H1 (cell line): ENCODE measurements at regions not wholly inside any gene's neighbourhood (a gene's known extent, or its start where the extent isn't known, plus 50 kb on each side); places are given as distances from the start of the nearest gene placed in this dataset.

Experiments
- CTCF ChIA-PET: fragments of 300-600 bp; sonication (Branson Sonifier 250); formaldehyde crosslinking; loops from one replicate; lab custom pipeline; 2021; ENCODE audit not compliant: partially characterized antibody; lab: Charles Lee
- POLR2A ChIA-PET: fragments of 300-600 bp; sonication (Branson Sonifier 250); formaldehyde crosslinking; loops from one replicate; lab custom pipeline; 2021; ENCODE audit warnings: inconsistent platforms; ENCODE audit not compliant: partially characterized antibody; lab: Charles Lee
- DNase-seq, 2 experiments: peaks; one replicate each; pipeline versions ENCODE4 v3.0.0 to v3.0.0-alpha.2; 2010 to 2022; ENCODE audit warnings: low spot score in 2 of 2, low read depth in 1 of 2, mixed read lengths in 1 of 2
- FAIRE-seq: peaks from 2 replicates; lab custom pipeline; 2011; peaks lifted over from hg19 to GRCh38; lab: Jason Lieb, UNC
- H2AFZ ChIP-seq: 2 replicates; pipeline ENCODE4 v1.8.1; 2012; ENCODE audit warnings: low read length, inconsistent platforms
- H2AK5ac ChIP-seq: 2 replicates; pipeline ENCODE4 v1.6.1; 2013; ENCODE audit warnings: low read depth, low read length
- H2BK120ac ChIP-seq: replicated peaks from 2 replicates; pipeline ENCODE3; 2013; ENCODE audit warnings: low read depth, low read length, inconsistent platforms
- H2BK12ac ChIP-seq: 2 replicates; pipeline ENCODE4 v1.6.1; 2013; ENCODE audit warnings: low read depth, low read length
- H2BK15ac ChIP-seq: 2 replicates; pipeline ENCODE4 v1.6.1; 2013; ENCODE audit warnings: low read length
- H2BK20ac ChIP-seq: 2 replicates; pipeline ENCODE4 v1.6.1; 2013; ENCODE audit warnings: low read length
- H2BK5ac ChIP-seq: 2 replicates; pipeline ENCODE4 v1.6.1; 2013; ENCODE audit warnings: low read depth, low read length
- H3K14ac ChIP-seq: 2 replicates; pipeline ENCODE4 v1.6.1; 2013; ENCODE audit warnings: inconsistent platforms; ENCODE audit not compliant: insufficient read length
- H3K18ac ChIP-seq: 2 replicates; pipeline ENCODE4 v1.6.1; 2013; ENCODE audit warnings: low read length; ENCODE audit errors: extremely low read depth
- H3K23ac ChIP-seq: 2 replicates; pipeline ENCODE4 v1.6.1; 2013; ENCODE audit warnings: inconsistent platforms; ENCODE audit not compliant: insufficient read length
- H3K23me2 ChIP-seq: 2 replicates; pipeline ENCODE4 v1.6.1; 2013; ENCODE audit warnings: low read depth, low read length
- H3K27ac ChIP-seq: 2 replicates; pipeline ENCODE4 v1.6.1; 2011; ENCODE audit warnings: low read depth, low read length, inconsistent platforms
- H3K27me3 ChIP-seq, 4 experiments: replicated peaks in 1 of 4; 1 replicate in 1 of 4; 2 replicates in 3 of 4; pipeline versions ENCODE4 v1.6.1 to v1.8.1; 2011 to 2013; ENCODE audit warnings: low read length in 3 of 4, mild to moderate bottlenecking in 3 of 4, inconsistent platforms in 2 of 4, mixed read lengths in 2 of 4, moderate library complexity in 1 of 4; ENCODE audit not compliant: control insufficient read depth in 3 of 4, insufficient read depth in 3 of 4; ENCODE audit errors: extremely low read depth in 1 of 4
- H3K36me3 ChIP-seq, 4 experiments: 2 replicates each; pipeline versions ENCODE4 v1.6.1 to v1.8.1; 2011 to 2013; ENCODE audit warnings: mild to moderate bottlenecking in 4 of 4, low read length in 3 of 4, moderate library complexity in 2 of 4, control low read depth in 1 of 4, inconsistent platforms in 1 of 4; ENCODE audit not compliant: insufficient read depth in 4 of 4, control insufficient read depth in 2 of 4
- H3K4ac ChIP-seq: replicated peaks from 2 replicates; pipeline ENCODE3; 2013; ENCODE audit warnings: low read length, low read depth, mixed read lengths, inconsistent platforms; ENCODE audit not compliant: insufficient read length
- H3K4me1 ChIP-seq, 4 experiments: replicated peaks in 1 of 4; 1 replicate in 1 of 4; 2 replicates in 3 of 4; pipeline versions ENCODE4 v1.6.1 to v1.8.1; 2011 to 2013; ENCODE audit warnings: low read length in 3 of 4, inconsistent platforms in 2 of 4, mixed read lengths in 1 of 4; ENCODE audit not compliant: insufficient read depth in 4 of 4, control insufficient read depth in 3 of 4
- H3K4me2 ChIP-seq, 2 experiments: 2 replicates each; pipeline versions ENCODE4 v1.6.1 to v1.8.1; 2011 to 2013; ENCODE audit warnings: low read depth in 2 of 2, low read length in 2 of 2, control low read depth in 1 of 2, inconsistent platforms in 1 of 2, mild to moderate bottlenecking in 1 of 2; ENCODE audit not compliant: insufficient read depth in 1 of 2
- H3K4me3 ChIP-seq, 4 experiments: fragments of 200-600, 300-600 bp in 1 of 4; sonication (generic), shearing (Covaris generic), sonication (Bioruptor Twin) in 1 of 4; 2 replicates each; pipeline versions ENCODE4 v1.5.1 to v1.8.1; 2011 to 2016; ENCODE audit warnings: low read length in 4 of 4, low read depth in 3 of 4, control low read depth in 2 of 4, inconsistent platforms in 2 of 4, mild to moderate bottlenecking in 2 of 4, mixed read lengths in 1 of 4, moderate library complexity in 1 of 4; ENCODE audit not compliant: insufficient read depth in 2 of 4; ENCODE audit errors: extremely low read depth in 1 of 4
- H3K56ac ChIP-seq: replicated peaks from 2 replicates; pipeline ENCODE3; 2013; ENCODE audit warnings: low read depth, mild to moderate bottlenecking, mixed read lengths, low read length, inconsistent platforms; ENCODE audit not compliant: insufficient read length
- H3K79me1 ChIP-seq: 2 replicates; pipeline ENCODE4 v1.6.1; 2013; ENCODE audit warnings: low read depth, low read length, control low read depth
- H3K79me2 ChIP-seq, 2 experiments: 2 replicates each; pipeline versions ENCODE4 v1.6.1 to v1.8.1; 2012 to 2013; ENCODE audit warnings: low read length in 2 of 2, mild to moderate bottlenecking in 2 of 2, inconsistent platforms in 1 of 2; ENCODE audit not compliant: insufficient read depth in 2 of 2, control insufficient read depth in 1 of 2
- H3K9ac ChIP-seq, 4 experiments: replicated peaks in 1 of 4; 1 replicate in 1 of 4; 2 replicates in 3 of 4; pipeline versions ENCODE4 v1.6.1 to v1.8.1; 2011 to 2013; ENCODE audit warnings: low read depth in 3 of 4, low read length in 3 of 4, control low read depth in 2 of 4, mild to moderate bottlenecking in 2 of 4, moderate library complexity in 2 of 4, inconsistent platforms in 1 of 4; ENCODE audit errors: extremely low read depth in 1 of 4
- H3K9me3 ChIP-seq, 2 experiments: 2 replicates each; pipeline versions ENCODE4 v1.6.1 to v1.8.1; 2012 to 2013; ENCODE audit warnings: mild to moderate bottlenecking in 2 of 2, moderate library complexity in 2 of 2, control low read depth in 1 of 2, inconsistent platforms in 1 of 2, low read depth in 1 of 2, low read length in 1 of 2, mixed read lengths in 1 of 2; ENCODE audit not compliant: insufficient read depth in 2 of 2
- H4K20me1 ChIP-seq, 2 experiments: replicated peaks in 1 of 2; 2 replicates each; pipeline versions ENCODE3 to v1.8.1; 2011 to 2013; ENCODE audit warnings: inconsistent platforms in 2 of 2, low read length in 2 of 2, mild to moderate bottlenecking in 1 of 2; ENCODE audit not compliant: insufficient read depth in 2 of 2, control insufficient read depth in 1 of 2
- H4K5ac ChIP-seq: 2 replicates; pipeline ENCODE4 v1.6.1; 2013; ENCODE audit warnings: low read length, low read depth, mixed read lengths, inconsistent platforms; ENCODE audit not compliant: insufficient read length
- H4K8ac ChIP-seq: 2 replicates; pipeline ENCODE4 v1.8.0; 2013; ENCODE audit warnings: mild to moderate bottlenecking, moderate library complexity, low read length, inconsistent platforms; ENCODE audit not compliant: insufficient read depth; ENCODE audit errors: extremely low read depth
- H4K91ac ChIP-seq: replicated peaks from 2 replicates; pipeline ENCODE3; 2013; ENCODE audit warnings: low read length, mixed read lengths, inconsistent platforms; ENCODE audit not compliant: insufficient read length
- RXRA ChIP-seq: IDR thresholded peaks from 2 replicates; pipeline ENCODE4 v1.6.1; 2011; ENCODE audit warnings: low read depth, mild to moderate bottlenecking, low read length, moderate library complexity; ENCODE audit not compliant: insufficient read depth
- WGBS, 2 experiments: shearing (Covaris generic) in 1 of 2; methylation state at CpG; one replicate each; pipeline versions ENCODE4 v1.1.6 to v1.1.7; 2013 to 2015; ENCODE audit warnings: low lambda C conversion rate in 2 of 2, mixed read lengths in 2 of 2, inconsistent platforms in 1 of 2, low coverage in 1 of 2, missing lambda C conversion rate in 1 of 2; ENCODE audit not compliant: insufficient replicate concordance in 2 of 2, insufficient coverage in 1 of 2, insufficient read length in 1 of 2; ENCODE audit errors: extremely low coverage in 1 of 2, missing lambda C conversion rate in 1 of 2; 5-methylcytosine and 5-hydroxymethylcytosine counted together

GRCh38 chr16:11488304-11488703, 98.4 kb downstream of the LITAF start:
- Histone ChIP-seq H4K91ac (no peak overlapping the region), H2AFZ (no peak overlapping the region), H3K4me3 (no peak overlapping the region), H3K79me2 (peaks cover 0 to 3% of the 10 kb centered on the region in 2 experiments; a peak in 1 of 4 replicates), H3K23ac (no peak overlapping the region), H3K14ac (no peak overlapping the region), H2BK20ac (no peak overlapping the region), H3K4ac (no peak overlapping the region), H4K5ac (no peak overlapping the region), H3K23me2 (peaks cover 10% of the 10 kb centered on the region), H2BK15ac (no peak overlapping the region), H3K27ac (no peak overlapping the region), H2BK120ac (no peak overlapping the region), H3K27me3 (no peaks in the 10 kb centered on the region), H3K56ac (no peak overlapping the region), H2AK5ac (no peak overlapping the region), H4K20me1 (no peaks in the 10 kb centered on the region), H3K4me1 (peaks cover 0 to 4% (median 2%) of the 10 kb centered on the region in 4 experiments; a peak in 5 of 7 replicates), H3K18ac (no peak overlapping the region), H3K9me3 (peaks cover 10 to 14% of the 10 kb centered on the region in 2 experiments), H2BK5ac (no peak overlapping the region), H2BK12ac (no peak overlapping the region), H3K9ac (no peak overlapping the region), H3K4me2 (no peak overlapping the region), H3K79me1 (no peaks in the 10 kb centered on the region; the same call in 1 of the 2 replicates), H4K8ac (no peak overlapping the region), H3K36me3 (peaks cover 0 to 33% (median 17%) of the 10 kb centered on the region in 4 experiments; a peak in 6 of 8 replicates)
- no peak for FAIRE-seq
- 85% methylated on average over 2 of the region's 2 CpGs; no CpG with 5 or more reads in 1 of the 2 experiments for whole genome bisulfite sequencing, 2 experiments
- CTCF ChIA-PET, result interaction anchor here (0.6 kb wide), 1 partner anchor 115 kb away, joined by 3 read pairs; no protein-coding TSS in a partner anchor
- POLR2A ChIA-PET, result no interaction called here
- DNase-seq, result no peak
- no peak for TF ChIP-seq RXRA
